Astrocyte of the cerebellum (primary cell): ENCODE measurements at regions not wholly inside any gene's neighbourhood (a gene's known extent, or its start where the extent isn't known, plus 50 kb on each side); places are given as distances from the start of the nearest gene placed in this dataset.

ENCODE experiments used
- DNase-seq: peaks from one replicate; pipeline ENCODE4 v3.0.0-alpha.2; 2011; ENCODE audit warnings: low read depth
- H3K4me3 ChIP-seq: 2 replicates; pipeline ENCODE4 v1.5.1; 2011; ENCODE audit warnings: mild to moderate bottlenecking, low read depth, low read length, moderate library complexity
- in situ Hi-C: cut with HindIII; loops from 2 replicates; pipeline ENCODE4 v1.10.0; 2017; ENCODE audit warnings: low sequenced_read_pairs
- TF ChIP-seq, protein P1 (sequence below): IDR thresholded peaks from 2 replicates; pipeline ENCODE4 v1.5.1; 2012; ENCODE audit warnings: low read length, low read depth, moderate library complexity, mild to moderate bottlenecking; ENCODE audit errors: missing control alignments

GRCh38 chr12:125639826-125640225 is 574.6 kb downstream of the AACS start:
- H3K4me3 ChIP-seq = no peak overlapping the region
- no peak for DNase-seq
- in situ Hi-C loops = no loop called here
- TF ChIP-seq, protein P1, sequence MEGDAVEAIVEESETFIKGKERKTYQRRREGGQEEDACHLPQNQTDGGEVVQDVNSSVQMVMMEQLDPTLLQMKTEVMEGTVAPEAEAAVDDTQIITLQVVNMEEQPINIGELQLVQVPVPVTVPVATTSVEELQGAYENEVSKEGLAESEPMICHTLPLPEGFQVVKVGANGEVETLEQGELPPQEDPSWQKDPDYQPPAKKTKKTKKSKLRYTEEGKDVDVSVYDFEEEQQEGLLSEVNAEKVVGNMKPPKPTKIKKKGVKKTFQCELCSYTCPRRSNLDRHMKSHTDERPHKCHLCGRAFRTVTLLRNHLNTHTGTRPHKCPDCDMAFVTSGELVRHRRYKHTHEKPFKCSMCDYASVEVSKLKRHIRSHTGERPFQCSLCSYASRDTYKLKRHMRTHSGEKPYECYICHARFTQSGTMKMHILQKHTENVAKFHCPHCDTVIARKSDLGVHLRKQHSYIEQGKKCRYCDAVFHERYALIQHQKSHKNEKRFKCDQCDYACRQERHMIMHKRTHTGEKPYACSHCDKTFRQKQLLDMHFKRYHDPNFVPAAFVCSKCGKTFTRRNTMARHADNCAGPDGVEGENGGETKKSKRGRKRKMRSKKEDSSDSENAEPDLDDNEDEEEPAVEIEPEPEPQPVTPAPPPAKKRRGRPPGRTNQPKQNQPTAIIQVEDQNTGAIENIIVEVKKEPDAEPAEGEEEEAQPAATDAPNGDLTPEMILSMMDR = no peak

DNA sequence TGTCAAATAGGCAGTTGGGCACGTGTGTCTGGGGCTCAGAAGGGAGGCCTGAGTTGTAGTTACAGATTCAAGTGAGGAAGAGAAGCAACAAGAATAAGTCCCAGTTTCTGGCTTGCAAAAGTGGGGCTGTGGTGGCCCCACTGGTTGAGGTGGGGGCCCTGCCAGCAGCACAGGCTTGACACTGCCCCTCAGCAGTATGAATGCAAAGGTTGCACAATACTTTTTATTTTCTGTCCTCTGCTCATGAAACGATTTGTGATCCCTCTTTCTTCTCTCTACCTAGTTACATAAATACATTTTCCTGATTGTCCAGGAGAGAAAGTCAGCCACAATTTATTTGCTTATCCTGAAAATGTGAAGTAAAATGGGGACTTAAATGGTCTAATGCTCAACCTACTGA is 577.8 kb downstream of the AACS start:
- DNase-seq = no peak
- TF ChIP-seq, protein P1 = no peak
- H3K4me3 ChIP-seq = no peak overlapping the region
- in situ Hi-C loops = no loop called here

DNA sequence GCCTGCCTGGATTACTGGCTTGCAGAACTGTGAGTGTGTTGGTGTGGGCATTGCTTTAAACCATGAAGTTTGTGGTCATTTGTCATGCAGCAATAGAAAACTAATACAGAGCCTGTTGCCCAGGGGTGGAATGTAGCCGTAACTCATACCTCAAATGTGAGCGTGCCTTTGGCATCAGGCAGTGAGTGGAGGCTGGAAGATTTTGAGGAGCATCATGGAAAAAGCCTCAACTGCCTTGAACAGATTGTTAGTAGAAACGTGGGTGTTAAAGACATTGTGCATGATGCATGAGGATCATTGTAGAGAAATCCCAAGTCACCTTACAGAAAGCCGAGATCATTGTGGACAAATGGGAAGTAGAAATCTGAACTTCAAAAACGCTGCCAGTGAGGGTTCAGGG is 580.5 kb downstream of the AACS start:
- TF ChIP-seq, protein P1 = no peak
- no peak for DNase-seq
- no peak overlapping the region for H3K4me3 ChIP-seq
- in situ Hi-C loops = no loop called here

GRCh38 chr12:125650587-125650986 is 585.4 kb downstream of the AACS start:
- in situ Hi-C loops = no loop called here
- no peak for DNase-seq
- TF ChIP-seq, protein P1 = no peak
- no peak overlapping the region for H3K4me3 ChIP-seq

GRCh38 chr12:125651625-125652024 is 586.4 kb downstream of the AACS start:
- in situ Hi-C loops = no loop called here
- DNase-seq = no peak
- no peak overlapping the region for H3K4me3 ChIP-seq
- TF ChIP-seq, protein P1 = no peak

DNA sequence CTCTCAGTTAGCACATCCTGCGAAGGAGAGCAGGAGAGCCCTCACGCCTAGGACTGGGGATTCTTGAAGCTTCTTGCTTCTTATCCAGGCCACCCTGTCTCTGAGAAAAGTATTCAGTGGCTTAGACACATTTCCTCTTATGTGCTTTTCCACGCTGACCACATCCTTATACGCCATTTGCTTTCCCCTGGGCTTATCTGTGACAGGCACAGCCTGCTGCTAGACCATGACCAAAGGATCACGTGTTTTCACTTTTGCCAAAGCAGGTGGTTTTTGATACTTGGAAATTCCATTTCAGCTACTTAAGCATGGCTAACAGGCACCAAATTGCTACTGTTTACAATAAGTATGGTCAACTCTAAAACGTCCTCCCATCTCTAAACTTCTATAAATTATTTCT is 587.4 kb downstream of the AACS start:
- TF ChIP-seq, protein P1 = no peak
- no peak overlapping the region for H3K4me3 ChIP-seq
- DNase-seq = no peak
- in situ Hi-C loops = no loop called here

GRCh38 chr12:125657681-125658080 is 592.4 kb downstream of the AACS start:
- DNase-seq = no peak
- TF ChIP-seq, protein P1 = no peak
- in situ Hi-C loops = no loop called here
- H3K4me3 ChIP-seq = no peak overlapping the region
